ENCODE measurements at regions not wholly inside any gene's neighbourhood (a gene's known extent, or its start where the extent isn't known, plus 50 kb on each side); places are given as distances from the start of the nearest gene placed in this dataset.

- DNase-seq (ENCODE audit: low spot score) (no peak), ATAC-seq (no peak)
- H3K36me3 Mint-ChIP-seq (ENCODE audit: low read depth), result peaks cover 16% of the 10 kb centered on the region
- no peak overlapping the region for H3K4me3 ChIP-seq
- no peak overlapping the region for H3K4me3 Mint-ChIP-seq
- H3K4me1 ChIP-seq (ENCODE audit: insufficient read depth), result peaks cover 5% of the 10 kb centered on the region
- H3K9me2 ChIP-seq (ENCODE audit: insufficient read depth), result 0 out of 2 replicates have a peak, but pooled peaks cover 8% of the 10 kb centered on the region
- TF ChIP-seq EZH2phosphoT487 (IDR thresholded peaks at IDR 0.05; ENCODE audit: unreplicated experiment) (no peak), REST (IDR thresholded peaks at IDR 0.05; ENCODE audit: unreplicated experiment) (no peak), NANOG (IDR thresholded peaks at IDR 0.05; ENCODE audit: borderline replicate concordance) (no peak), CTCF (conservative IDR thresholded peaks at IDR 0.05; ENCODE audit: low read depth in 2 of 2) (no peak), CREB1 (CRISPR knock-in tag; IDR thresholded peaks at IDR 0.05; ENCODE audit: low read depth) (no peak), POLR2AphosphoS5 (IDR thresholded peaks at IDR 0.05; ENCODE audit: low read depth) (no peak), JUNB (IDR thresholded peaks at IDR 0.05; ENCODE audit: unreplicated experiment) (no peak), ZNF331 (CRISPR knock-in tag; IDR thresholded peaks at IDR 0.05; ENCODE audit: low read depth) (no peak), ZNF114 (CRISPR knock-in tag; IDR thresholded peaks at IDR 0.05) (no peak), STAT1 (IDR thresholded peaks at IDR 0.05; ENCODE audit: unreplicated experiment) (no peak), EZH2 (IDR thresholded peaks at IDR 0.05; ENCODE audit: low read depth, unreplicated experiment) (no peak), ZNF462 (CRISPR knock-in tag; IDR thresholded peaks at IDR 0.05) (no peak)
- H3K36me3 ChIP-seq (ENCODE audit: insufficient read depth), result no peaks in the 10 kb centered on the region
- H3F3A ChIP-seq (replicated peaks; ENCODE audit: low read depth), result no peaks in the 10 kb centered on the region
- H3K27ac ChIP-seq (ENCODE audit: low read depth), result no peak overlapping the region
- H3K4me1 Mint-ChIP-seq, result no peaks in the 10 kb centered on the region; the same call in 2 of the 3 replicates
- no peak overlapping the region for H2AFZ ChIP-seq
- no peak overlapping the region for H3K27ac Mint-ChIP-seq
- no peak overlapping the region for H3K4me2 ChIP-seq
- no peaks in the 10 kb centered on the region for H4K20me1 ChIP-seq (replicated peaks; ENCODE audit: insufficient read depth)
- no peaks in the 10 kb centered on the region for H3K27me3 Mint-ChIP-seq (ENCODE audit: insufficient read depth, low read depth, poor library complexity)
- no peaks in the 10 kb centered on the region for H3K79me2 ChIP-seq (replicated peaks; ENCODE audit: insufficient read depth)
- peaks cover 33% of the 10 kb centered on the region for H3K9me3 Mint-ChIP-seq
- H3K27me3 ChIP-seq (ENCODE audit: insufficient read depth), result no peaks in the 10 kb centered on the region
Measured at GRCh38 chr2:38141501-38141900, 65.5 kb upstream of the CYP1B1 start.

All from GM23338 (cell line).